Fibroblast of villous mesenchyme (primary cell): ENCODE measurements at regions not wholly inside any gene's neighbourhood (a gene's known extent, or its start where the extent isn't known, plus 50 kb on each side); places are given as distances from the start of the nearest gene placed in this dataset.

Experiments
- DNase-seq: peaks from one replicate; pipeline ENCODE4 v3.0.0-alpha.2; 2010; ENCODE audit warnings: low read depth
- H3K4me3 ChIP-seq: 2 replicates; pipeline ENCODE4 v1.5.1; 2011; ENCODE audit warnings: low read depth, mild to moderate bottlenecking, low read length
- TF ChIP-seq, protein P1 (sequence below): IDR thresholded peaks from 2 replicates; pipeline ENCODE4 v1.5.1; 2012; ENCODE audit warnings: low read depth, mild to moderate bottlenecking, low read length; ENCODE audit not compliant: insufficient read depth

DNA sequence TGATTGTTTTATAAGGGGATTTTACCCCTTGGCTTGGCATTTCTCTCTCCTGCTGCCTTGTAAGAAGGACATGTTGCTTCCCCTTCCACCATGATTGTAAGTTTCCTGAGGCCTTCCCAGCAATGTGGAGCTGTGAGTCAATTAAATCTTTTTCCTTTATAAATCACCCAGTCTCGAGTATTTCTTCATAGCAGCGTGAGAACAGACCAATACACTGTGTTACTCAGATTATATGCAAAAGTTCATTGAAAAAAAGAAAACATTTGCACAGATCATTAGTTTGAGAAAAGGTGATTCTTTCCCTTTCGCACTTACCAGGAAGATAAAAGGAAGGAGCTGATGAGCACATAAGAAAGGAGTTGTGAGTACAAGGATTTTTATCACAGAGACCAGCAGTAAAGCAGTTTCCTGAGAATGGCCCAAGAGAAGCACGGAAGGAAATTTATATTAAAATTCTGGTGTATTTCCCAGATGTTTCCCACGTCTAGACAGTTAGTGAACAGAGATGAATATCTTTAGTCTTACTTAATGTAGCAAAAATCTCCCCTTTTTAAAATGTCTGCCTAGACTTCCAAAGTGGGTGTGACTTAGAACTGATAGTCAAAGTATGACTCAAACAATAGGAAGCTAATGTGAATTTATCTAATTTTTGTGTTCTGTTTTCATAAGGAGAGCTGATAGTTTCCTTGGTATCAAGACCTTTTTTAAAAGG, 431.8 kb upstream of the SGCG start:
- no peak for DNase-seq
- TF ChIP-seq, protein P1, sequence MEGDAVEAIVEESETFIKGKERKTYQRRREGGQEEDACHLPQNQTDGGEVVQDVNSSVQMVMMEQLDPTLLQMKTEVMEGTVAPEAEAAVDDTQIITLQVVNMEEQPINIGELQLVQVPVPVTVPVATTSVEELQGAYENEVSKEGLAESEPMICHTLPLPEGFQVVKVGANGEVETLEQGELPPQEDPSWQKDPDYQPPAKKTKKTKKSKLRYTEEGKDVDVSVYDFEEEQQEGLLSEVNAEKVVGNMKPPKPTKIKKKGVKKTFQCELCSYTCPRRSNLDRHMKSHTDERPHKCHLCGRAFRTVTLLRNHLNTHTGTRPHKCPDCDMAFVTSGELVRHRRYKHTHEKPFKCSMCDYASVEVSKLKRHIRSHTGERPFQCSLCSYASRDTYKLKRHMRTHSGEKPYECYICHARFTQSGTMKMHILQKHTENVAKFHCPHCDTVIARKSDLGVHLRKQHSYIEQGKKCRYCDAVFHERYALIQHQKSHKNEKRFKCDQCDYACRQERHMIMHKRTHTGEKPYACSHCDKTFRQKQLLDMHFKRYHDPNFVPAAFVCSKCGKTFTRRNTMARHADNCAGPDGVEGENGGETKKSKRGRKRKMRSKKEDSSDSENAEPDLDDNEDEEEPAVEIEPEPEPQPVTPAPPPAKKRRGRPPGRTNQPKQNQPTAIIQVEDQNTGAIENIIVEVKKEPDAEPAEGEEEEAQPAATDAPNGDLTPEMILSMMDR, result no peak
- no peak overlapping the region for H3K4me3 ChIP-seq

DNA sequence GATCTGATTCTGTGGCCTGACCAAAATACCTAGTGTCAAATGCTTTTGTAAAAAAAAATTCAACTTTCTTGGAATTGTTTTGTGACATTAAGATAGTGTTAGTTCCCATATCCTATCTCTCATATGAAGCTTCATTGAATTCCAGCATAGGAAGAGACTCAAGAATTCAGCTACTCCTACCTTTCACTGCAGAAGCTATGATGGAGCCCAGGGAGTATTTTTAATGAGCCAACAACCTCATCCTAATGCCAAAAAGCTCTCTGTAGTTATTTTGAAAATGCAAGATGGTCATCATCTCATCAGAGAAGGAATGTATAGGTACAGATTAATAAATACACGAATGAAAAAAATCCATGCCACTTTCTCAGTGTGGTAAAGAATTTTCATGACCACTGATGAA, 431.2 kb upstream of the SGCG start:
- no peak for DNase-seq
- TF ChIP-seq, protein P1, result no peak
- H3K4me3 ChIP-seq, result no peak overlapping the region

DNA sequence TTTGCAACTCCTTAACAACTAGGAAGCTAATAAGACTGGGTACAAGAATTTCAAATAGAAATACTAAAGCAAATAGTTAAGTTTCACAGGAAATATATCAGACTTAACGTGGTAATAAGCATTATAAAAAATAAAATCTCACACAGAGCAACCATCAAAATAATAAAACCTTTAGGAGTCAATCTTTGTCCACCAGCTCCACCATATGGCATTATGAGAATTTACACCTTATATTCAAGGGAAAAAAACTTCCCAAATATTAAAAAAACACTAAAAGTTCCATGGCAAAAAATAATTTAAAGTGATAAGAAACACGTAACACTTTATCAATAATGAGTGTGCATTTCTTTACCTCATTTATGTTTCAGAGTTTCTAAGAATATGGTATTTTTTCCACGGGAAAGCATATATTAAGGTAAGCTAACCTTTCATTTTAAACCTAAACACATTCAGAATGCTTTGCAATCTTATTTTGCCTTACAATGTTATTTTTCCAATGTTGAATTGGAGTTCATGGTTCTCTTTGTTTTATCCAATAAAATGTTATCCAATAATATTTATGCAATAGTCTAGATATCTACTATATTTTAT, 423.2 kb upstream of the SGCG start:
- no peak overlapping the region for H3K4me3 ChIP-seq
- peak; percentile 23 for DNase-seq
- TF ChIP-seq, protein P1, result peak; percentile 38

DNA sequence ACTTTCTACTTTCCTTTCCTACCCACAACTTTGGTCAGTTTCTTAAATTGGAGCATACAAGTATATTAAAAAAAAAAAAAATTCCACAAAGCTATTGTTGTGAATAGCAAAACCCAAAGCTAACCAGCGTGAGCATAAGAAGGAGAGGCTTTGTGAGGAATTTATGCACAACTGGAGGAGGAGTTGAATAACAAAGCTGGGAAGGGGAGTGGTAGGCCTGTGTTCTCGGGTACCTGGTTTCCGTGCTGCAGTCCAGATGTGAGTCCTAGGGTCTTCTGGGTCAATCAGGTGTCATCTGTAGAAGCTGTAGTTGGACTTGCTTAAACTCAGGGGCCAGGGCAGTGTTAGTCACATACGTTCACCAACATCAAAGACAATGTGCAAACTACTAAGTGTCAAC, 422.5 kb upstream of the SGCG start:
- TF ChIP-seq, protein P1, result no peak
- H3K4me3 ChIP-seq, result no peak overlapping the region
- no peak for DNase-seq

DNA sequence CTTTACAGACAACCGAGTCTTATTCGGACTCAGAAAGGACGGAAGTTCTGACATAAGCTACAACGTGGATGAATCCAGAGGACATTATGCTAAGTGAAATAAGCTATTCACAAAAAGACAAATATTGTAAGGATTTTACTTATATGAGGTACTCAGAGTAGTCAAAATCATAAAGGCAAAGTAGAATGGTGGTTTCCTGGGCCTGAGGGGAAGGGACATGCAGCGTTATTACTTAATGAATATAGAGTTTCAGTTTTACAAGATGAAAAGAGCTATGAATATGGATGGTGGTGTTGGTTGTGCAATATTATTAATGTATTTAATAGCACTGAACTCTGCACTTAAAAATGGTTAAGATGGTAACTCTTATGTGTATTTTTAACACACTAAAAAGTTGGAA, 419.1 kb upstream of the SGCG start:
- no peak for DNase-seq
- H3K4me3 ChIP-seq, result no peak overlapping the region
- TF ChIP-seq, protein P1, result no peak

DNA sequence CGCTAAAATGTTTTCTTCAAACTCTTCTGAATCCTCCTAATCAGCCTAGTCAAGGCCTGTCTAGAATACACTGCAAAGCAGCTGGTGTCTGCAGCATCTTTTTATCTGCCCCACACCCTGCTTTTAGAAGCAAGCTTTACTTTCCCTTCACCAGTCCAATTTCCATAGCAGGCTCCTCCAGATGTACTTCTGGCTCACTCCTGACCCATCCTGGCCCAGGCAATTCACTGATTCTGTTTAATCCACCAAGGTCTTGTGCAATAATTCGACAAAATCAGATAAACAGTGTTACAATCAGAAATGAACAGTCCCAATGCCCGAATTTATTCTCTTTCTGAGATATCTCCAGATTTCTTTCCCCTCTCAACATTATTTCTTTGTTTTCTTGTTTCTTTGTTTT, 415.2 kb upstream of the SGCG start:
- H3K4me3 ChIP-seq, result no peak overlapping the region
- DNase-seq, result no peak
- TF ChIP-seq, protein P1, result no peak

DNA sequence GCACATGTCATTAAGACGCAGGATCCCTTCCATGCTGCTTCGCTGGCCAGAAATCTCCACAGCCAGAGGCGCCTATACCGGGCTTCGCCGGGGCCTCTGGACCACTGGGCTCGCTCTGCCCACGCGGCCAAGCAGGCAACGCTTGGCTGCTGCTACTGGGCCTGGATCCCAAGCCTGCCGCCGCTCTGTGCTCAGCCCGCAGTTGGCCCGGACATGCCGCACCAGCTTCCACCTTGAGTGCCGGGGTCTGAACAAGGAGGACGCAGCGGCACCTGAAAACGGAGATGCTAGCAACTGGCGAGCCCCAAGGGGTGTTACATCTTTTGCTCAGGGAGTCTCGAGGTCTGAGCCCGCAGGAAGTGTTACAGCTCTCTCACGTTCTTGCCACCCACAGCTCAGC, 409.9 kb upstream of the SGCG start:
- DNase-seq, result no peak
- TF ChIP-seq, protein P1, result no peak

More for the DNA sequence above, 409.9 kb upstream of the SGCG start:
- no peak overlapping the region for H3K4me3 ChIP-seq
